K562 (cell line): ENCODE measurements at regions not wholly inside any gene's neighbourhood (a gene's known extent, or its start where the extent isn't known, plus 50 kb on each side); places are given as distances from the start of the nearest gene placed in this dataset.

Experiments used
- ATAC-seq: fragments of 200-7000 bp; cut with Tn5 transposase; 3 replicates; pipeline ENCODE4 v1.9.1; 2020; ENCODE audit warnings: moderate library complexity
- BruUV-seq: library from RNA; stranded (reverse); fragments of 400-500 nt; replicated peaks from 2 replicates; lab custom pipeline; 2021; lab: Mats Ljungman, UMichigan
- CTCF ChIA-PET: fragments of 300-600 bp; formaldehyde crosslinking; extraction: SDS; loops from one replicate; lab custom pipeline; 2021; ENCODE audit warnings: low intra/inter-chr PET ratio; lab: Yijun Ruan, JAX
- POLR2A ChIA-PET: fragments of 300-600, 350-650 bp; sonication (Branson Sonifier 250); formaldehyde crosslinking; extraction: SDS; loops from one replicate; lab custom pipeline; 2021; ENCODE audit warnings: antibody characterized with exemption, inconsistent platforms; lab: Yijun Ruan, JAX
- DNase-seq, 4 experiments: peaks; one replicate each; pipeline versions ENCODE4 v3.0.0 to v3.0.0-alpha.2; 2011 to 2018; ENCODE audit warnings: low spot score in 3 of 4, mixed read lengths in 3 of 4; ENCODE audit errors: extremely low read depth in 1 of 4
- FAIRE-seq: peaks from 2 replicates; lab custom pipeline; 2011; peaks lifted over from hg19 to GRCh38; lab: Jason Lieb, UNC
- H2AFZ ChIP-seq: 2 replicates; pipeline ENCODE4 v1.6.0; 2011; ENCODE audit warnings: low read depth, low read length, control low read depth, inconsistent platforms
- H3K27ac ChIP-seq: fragments of 200-600 bp; 3 replicates; pipeline ENCODE4 v1.8.0; 2011; ENCODE audit warnings: low read depth, mild to moderate bottlenecking, control low read depth, inconsistent platforms, low read length, moderate library complexity, mixed read lengths; ENCODE audit errors: extremely low read depth
- H3K27me3 ChIP-seq, 2 experiments: fragments of 300-600 bp in 1 of 2; 2 replicates in 1 of 2; 3 replicates in 1 of 2; pipeline versions ENCODE4 v1.6.0 to v1.8.0; 2011; ENCODE audit warnings: inconsistent platforms in 2 of 2, low read length in 2 of 2, mild to moderate bottlenecking in 1 of 2, mixed read lengths in 1 of 2, moderate library complexity in 1 of 2; ENCODE audit not compliant: control insufficient read depth in 2 of 2, insufficient read depth in 2 of 2
- H3K36me3 ChIP-seq: fragments of 300-600 bp; 3 replicates; pipeline ENCODE4 v1.8.0; 2011; ENCODE audit warnings: mild to moderate bottlenecking, low read length, inconsistent platforms; ENCODE audit not compliant: control insufficient read depth, insufficient read depth
- H3K4me1 ChIP-seq, 2 experiments: fragments of 200-600 bp in 1 of 2; replicated peaks in 1 of 2; 2 replicates in 1 of 2; 3 replicates in 1 of 2; pipeline versions ENCODE4 v1.5.1 to v1.8.0; 2011; ENCODE audit warnings: inconsistent platforms in 2 of 2, low read length in 2 of 2, mild to moderate bottlenecking in 1 of 2, mixed read lengths in 1 of 2, moderate library complexity in 1 of 2; ENCODE audit not compliant: control insufficient read depth in 2 of 2, insufficient read depth in 2 of 2
- H3K4me2 ChIP-seq: 2 replicates; pipeline ENCODE4 v1.6.1; 2011; ENCODE audit warnings: low read length, control low read depth, inconsistent platforms, mixed read lengths; ENCODE audit not compliant: insufficient read depth
- H3K4me3 ChIP-seq: fragments of 200-600 bp; sonication (generic), shearing (Covaris generic); 2 replicates; pipeline ENCODE4 v1.5.1; 2016; ENCODE audit warnings: control low read depth, inconsistent platforms
- H3K79me2 ChIP-seq: fragments of 200-600 bp; 3 replicates; pipeline ENCODE4 v1.8.0; 2011; ENCODE audit warnings: low read length, inconsistent platforms; ENCODE audit not compliant: control insufficient read depth, insufficient read depth
- H3K9ac ChIP-seq, 2 experiments: 2 replicates each; pipeline versions ENCODE4 v1.6.0 to v1.6.1; 2011; ENCODE audit warnings: low read depth in 2 of 2, low read length in 2 of 2, control low read depth in 1 of 2, inconsistent platforms in 1 of 2, mild to moderate bottlenecking in 1 of 2, mixed read lengths in 1 of 2; ENCODE audit not compliant: insufficient read depth in 1 of 2
- H3K9me1 ChIP-seq: one replicate; pipeline ENCODE4 v1.6.0; 2011; ENCODE audit warnings: inconsistent platforms, mild to moderate bottlenecking, low read length, moderate library complexity; ENCODE audit not compliant: control insufficient read depth, insufficient read depth
- H3K9me3 ChIP-seq: replicated peaks from 2 replicates; pipeline ENCODE4 v1.5.1; 2011; ENCODE audit warnings: low read depth, low read length, inconsistent platforms; ENCODE audit not compliant: control insufficient read depth, insufficient read depth
- H4K20me1 ChIP-seq: replicated peaks from 2 replicates; pipeline ENCODE4 v1.6.1; 2011; ENCODE audit warnings: low read length, inconsistent platforms, mixed read lengths; ENCODE audit not compliant: control insufficient read depth, insufficient read depth
- CC2D1A ChIP-seq: fragments of 450-650 bp; IDR thresholded peaks from 2 replicates; pipeline ENCODE4 v1.6.1; 2017; ENCODE audit warnings: mild to moderate bottlenecking
- CTCFL ChIP-seq: IDR thresholded peaks from 2 replicates; pipeline ENCODE4 v1.6.1; 2011; ENCODE audit warnings: borderline replicate concordance, low read depth, mild to moderate bottlenecking, moderate library complexity, low read length; ENCODE audit not compliant: insufficient read depth, poor library complexity, severe bottlenecking
- HCFC1 ChIP-seq: IDR thresholded peaks from 2 replicates; pipeline ENCODE4 v1.6.1; 2012; ENCODE audit warnings: low read depth, low read length, improper control_type of control experiment
- MEF2D ChIP-seq: conservative IDR thresholded peaks from 2 replicates; pipeline ENCODE4 v1.6.1; 2016; ENCODE audit warnings: low read depth, missing genetic modification characterization, missing compliant biosample characterization
- PRMT5 ChIP-seq: sonication (generic); formaldehyde crosslinking; IDR thresholded peaks from 2 replicates; pipeline ENCODE4 v1.5.0; 2020; ENCODE audit warnings: missing genetic modification reagents
- RBBP5 ChIP-seq: fragments of 200-600 bp; sonication (generic); IDR thresholded peaks from 2 replicates; pipeline ENCODE4 v1.6.1; 2012; ENCODE audit warnings: borderline replicate concordance, mild to moderate bottlenecking, low read length, control low read depth, inconsistent platforms; ENCODE audit not compliant: insufficient read depth, poor library complexity, severe bottlenecking
- SFPQ ChIP-seq: fragments of 200-400 bp; formaldehyde crosslinking; IDR thresholded peaks from 2 replicates; pipeline ENCODE4 v1.6.1; 2017; ENCODE audit warnings: mild to moderate bottlenecking, low read depth, low read length, moderate library complexity
- STAG1 ChIP-seq: sonication (generic); formaldehyde crosslinking; IDR thresholded peaks from 2 replicates; pipeline ENCODE4 v1.5.0; 2020; ENCODE audit warnings: missing genetic modification reagents, borderline replicate concordance
- TFAP4 ChIP-seq: sonication (generic); formaldehyde crosslinking; IDR thresholded peaks from 2 replicates; pipeline ENCODE4 v1.8.0; 2022; ENCODE audit warnings: missing genetic modification reagents, mild to moderate bottlenecking, moderate library complexity, borderline replicate concordance
- ZKSCAN3 ChIP-seq: fragments of 250-450 bp; sonication (Bioruptor Pico); IDR thresholded peaks from 2 replicates; pipeline ENCODE4 v1.4.0; 2020
- ZNF586 ChIP-seq: fragments of 450-650 bp; formaldehyde crosslinking; conservative IDR thresholded peaks from 2 replicates; pipeline ENCODE4 v1.4.0; 2020; ENCODE audit warnings: mild to moderate bottlenecking, moderate library complexity
- WGBS: fragments of 100-300 bp; shearing (Covaris generic); methylation state at CpG from one replicate; pipeline ENCODE4 v1.1.6; 2016; ENCODE audit warnings: low coverage, mixed read lengths; ENCODE audit not compliant: insufficient coverage; ENCODE audit errors: missing lambda C conversion rate; 5-methylcytosine and 5-hydroxymethylcytosine counted together
- in situ Hi-C: fragments of 300-500 bp; cut with MboI; formaldehyde crosslinking; loops from 4 replicates; pipeline ENCODE4 v1.15.0; 2018; ENCODE audit warnings: inconsistent platforms, mixed read lengths
- intact Hi-C: fragments of 100-400 bp; cut with micrococcal nuclease; formaldehyde crosslinking; loops from 2 replicates; pipeline ENCODE4 v1.14.2; 2022

DNA sequence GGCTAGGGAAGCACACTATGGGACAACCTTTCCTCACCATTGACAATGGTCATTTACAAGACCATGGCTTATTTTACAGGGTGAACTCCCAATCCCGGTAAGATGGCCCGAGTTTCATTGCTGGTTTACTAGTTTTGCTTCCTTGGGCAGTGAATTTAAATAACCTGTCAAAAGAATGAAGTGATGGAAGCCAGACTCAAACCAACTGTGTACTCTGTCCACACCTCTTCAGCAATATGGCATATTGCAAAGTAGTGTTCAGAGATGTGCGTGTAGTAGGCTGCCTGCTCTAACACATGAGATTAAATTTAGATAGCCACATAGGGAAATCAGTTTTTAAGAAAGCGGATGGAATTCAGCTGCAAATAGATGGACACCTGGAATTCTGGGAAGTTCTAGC lies 58.4 kb upstream of the USPL1 start:
- ChIA-PET CTCF (no interaction called here), POLR2A (interaction anchor here (1.0 kb wide), 1 partner anchor 57 kb away, joined by 3 read pairs; no protein-coding TSS in a partner anchor)
- Histone ChIP-seq H3K4me3 (no peak overlapping the region), H3K4me2 (no peak overlapping the region), H3K27ac (no peak overlapping the region), H3K4me1 (no peaks in the 10 kb centered on the region), H3K9me3 (no peaks in the 10 kb centered on the region), H3K27me3 (peaks cover 0 to 4% of the 10 kb centered on the region in 2 experiments; a peak in 2 of 5 replicates), H3K36me3 (no peaks in the 10 kb centered on the region), H3K79me2 (no peaks in the 10 kb centered on the region), H3K9ac (no peak overlapping the region), H2AFZ (no peak overlapping the region), H3K9me1 (no peaks in the 10 kb centered on the region), H4K20me1 (no peaks in the 10 kb centered on the region)
- TF ChIP-seq PRMT5 (CRISPR knock-in tag) (no peak), TFAP4 (CRISPR knock-in tag) (no peak), STAG1 (CRISPR knock-in tag) (no peak)
- ATAC-seq = no peak
- intact Hi-C loops = loop anchor here (10.0 kb wide), 1 partner anchor 94 kb away; the partner anchor contains the start of gene HMGB1
- WGBS = 4% methylated on average over 4 of the region's 4 CpGs
- in situ Hi-C loops = no loop called here
- no TSS peak for BruUV-seq
- no peak for DNase-seq
- FAIRE-seq = no peak

GRCh38 chr13:30560212-30560611 lies 57.5 kb upstream of the USPL1 start:
- in situ Hi-C loops = no loop called here
- FAIRE-seq = no peak
- CTCF ChIA-PET = no interaction called here
- TF ChIP-seq MEF2D (tag) (no peak), SFPQ (no peak), CC2D1A (no peak), ZNF586 (CRISPR knock-in tag) (no peak), ZKSCAN3 (no peak), CTCFL (no peak), RBBP5 (no peak), HCFC1 (no peak)

More at GRCh38 chr13:30560212-30560611, 57.5 kb upstream of the USPL1 start:
- no TSS peak for BruUV-seq
- H4K20me1 ChIP-seq = no peaks in the 10 kb centered on the region
- peaks cover 0 to 4% of the 10 kb centered on the region in 2 experiments; a peak in 2 of 5 replicates for H3K27me3 ChIP-seq
- H2AFZ ChIP-seq = no peak overlapping the region
- no peak for DNase-seq
- no peak for ATAC-seq
- no peak overlapping the region for H3K27ac ChIP-seq
- POLR2A ChIA-PET = no interaction called here
- no peaks in the 10 kb centered on the region for H3K4me1 ChIP-seq
- no peaks in the 10 kb centered on the region for H3K79me2 ChIP-seq
- H3K9ac ChIP-seq = no peak overlapping the region
- no peak overlapping the region for H3K4me2 ChIP-seq
- H3K4me3 ChIP-seq = no peak overlapping the region
- WGBS = 0% methylated on average over 6 of the region's 6 CpGs
- intact Hi-C loops = no loop called here
- H3K36me3 ChIP-seq = no peaks in the 10 kb centered on the region
- no peaks in the 10 kb centered on the region for H3K9me1 ChIP-seq
- no peaks in the 10 kb centered on the region for H3K9me3 ChIP-seq
